ENCODE measurements at regions not wholly inside any gene's neighbourhood (a gene's known extent, or its start where the extent isn't known, plus 50 kb on each side); places are given as distances from the start of the nearest gene placed in this dataset.
"Not testable (repeated sequence)": the region's sequence is repeated elsewhere in the genome, so short reads cannot be mapped to it uniquely, and the experiment has no call there.

GRCh38 chr11:115644856-115645255 lies 140.6 kb upstream of the CADM1 start:
- H3K9me3 ChIP-seq (ENCODE audit: control insufficient read depth in 2 of 2, insufficient read depth in 1 of 2, low read length in 1 of 2): no peaks in the 10 kb centered on the region
- no peak for DNase-seq (ENCODE audit: low read depth in 6 of 9, low spot score in 9 of 9)
- no peaks in the 10 kb centered on the region for H3K36me3 ChIP-seq (ENCODE audit: control insufficient read depth in 2 of 2, insufficient read depth in 2 of 2, low read length in 1 of 2)
- H3K27ac ChIP-seq (ENCODE audit: low read depth in 1 of 2, low read length in 1 of 2): no peak overlapping the region
- H3K4me3 ChIP-seq (ENCODE audit: low read length in 2 of 2): no peak overlapping the region
- no peaks in the 10 kb centered on the region for H3K4me1 ChIP-seq (ENCODE audit: control insufficient read depth in 2 of 2, insufficient read depth in 2 of 2, low read length in 2 of 2)
- 68% methylated on average over 4 of the region's 4 CpGs for WGBS
- peaks cover 0 to 13% of the 10 kb centered on the region in 2 donors for H3K27me3 ChIP-seq (ENCODE audit: control insufficient read depth in 2 of 2, insufficient read depth in 1 of 2, low read length in 1 of 2)

- no peak for DNase-seq (ENCODE audit: low read depth in 6 of 9, low spot score in 9 of 9)
Observed at GRCh38 chr11:115643549-115644270, 139.5 kb upstream of the CADM1 start.

GRCh38 chr11:115642660-115643059 lies 138.4 kb upstream of the CADM1 start:
- 68% methylated on average over 4 of the region's 4 CpGs for WGBS
- H3K27ac ChIP-seq (ENCODE audit: low read depth in 1 of 2, low read length in 1 of 2): no peak overlapping the region
- DNase-seq (ENCODE audit: low read depth in 6 of 9, low spot score in 9 of 9): no peak
- no peaks in the 10 kb centered on the region for H3K36me3 ChIP-seq (ENCODE audit: control insufficient read depth in 2 of 2, insufficient read depth in 2 of 2, low read length in 1 of 2)
- peaks cover 0 to 13% of the 10 kb centered on the region in 2 donors for H3K27me3 ChIP-seq (ENCODE audit: control insufficient read depth in 2 of 2, insufficient read depth in 1 of 2, low read length in 1 of 2)
- no peaks in the 10 kb centered on the region for H3K9me3 ChIP-seq (ENCODE audit: control insufficient read depth in 2 of 2, insufficient read depth in 1 of 2, low read length in 1 of 2)
- no peak overlapping the region for H3K4me3 ChIP-seq (ENCODE audit: low read length in 2 of 2)
- H3K4me1 ChIP-seq (ENCODE audit: control insufficient read depth in 2 of 2, insufficient read depth in 2 of 2, low read length in 2 of 2): no peaks in the 10 kb centered on the region

More at GRCh38 chr11:115643549-115644270, 139.5 kb upstream of the CADM1 start:
- no peaks in the 10 kb centered on the region for H3K4me1 ChIP-seq (ENCODE audit: control insufficient read depth in 2 of 2, insufficient read depth in 2 of 2, low read length in 2 of 2)
- no peaks in the 10 kb centered on the region for H3K36me3 ChIP-seq (ENCODE audit: control insufficient read depth in 2 of 2, insufficient read depth in 2 of 2, low read length in 1 of 2)
- WGBS: 79% methylated on average over 12 of the region's 12 CpGs
- no peaks in the 10 kb centered on the region for H3K9me3 ChIP-seq (ENCODE audit: control insufficient read depth in 2 of 2, insufficient read depth in 1 of 2, low read length in 1 of 2)
- H3K27ac ChIP-seq (ENCODE audit: low read depth in 1 of 2, low read length in 1 of 2): no peak overlapping the region
- H3K27me3 ChIP-seq (ENCODE audit: control insufficient read depth in 2 of 2, insufficient read depth in 1 of 2, low read length in 1 of 2): peaks cover 0 to 13% of the 10 kb centered on the region in 2 donors
- no peak overlapping the region for H3K4me3 ChIP-seq (ENCODE audit: low read length in 2 of 2)

GRCh38 chr11:115637599-115638241 lies 133.5 kb upstream of the CADM1 start:
- Histone ChIP-seq H3K27ac (ENCODE audit: low read depth in 1 of 2, low read length in 1 of 2) (no peak overlapping the region), H3K4me1 (ENCODE audit: control insufficient read depth in 2 of 2, insufficient read depth in 2 of 2, low read length in 2 of 2) (no peaks in the 10 kb centered on the region), H3K9me3 (ENCODE audit: control insufficient read depth in 2 of 2, insufficient read depth in 1 of 2, low read length in 1 of 2) (no peaks in the 10 kb centered on the region), H3K27me3 (ENCODE audit: control insufficient read depth in 2 of 2, insufficient read depth in 1 of 2, low read length in 1 of 2) (no peaks in the 10 kb centered on the region), H3K36me3 (ENCODE audit: control insufficient read depth in 2 of 2, insufficient read depth in 2 of 2, low read length in 1 of 2) (no peaks in the 10 kb centered on the region), H3K4me3 (ENCODE audit: low read length in 2 of 2) (no peak overlapping the region)
- DNase-seq (ENCODE audit: low read depth in 6 of 9, low spot score in 9 of 9): no peak
- WGBS: 79% methylated on average over 8 of the region's 8 CpGs

GRCh38 chr11:115636753-115637527 lies 132.7 kb upstream of the CADM1 start:
- Histone ChIP-seq H3K9me3 (ENCODE audit: control insufficient read depth in 2 of 2, insufficient read depth in 1 of 2, low read length in 1 of 2) (no peaks in the 10 kb centered on the region), H3K4me3 (ENCODE audit: low read length in 2 of 2) (no peak overlapping the region), H3K36me3 (ENCODE audit: control insufficient read depth in 2 of 2, insufficient read depth in 2 of 2, low read length in 1 of 2) (no peaks in the 10 kb centered on the region), H3K27me3 (ENCODE audit: control insufficient read depth in 2 of 2, insufficient read depth in 1 of 2, low read length in 1 of 2) (no peaks in the 10 kb centered on the region), H3K4me1 (ENCODE audit: control insufficient read depth in 2 of 2, insufficient read depth in 2 of 2, low read length in 2 of 2) (no peaks in the 10 kb centered on the region), H3K27ac (ENCODE audit: low read depth in 1 of 2, low read length in 1 of 2) (no peak overlapping the region)
- no peak for DNase-seq (ENCODE audit: low read depth in 6 of 9, low spot score in 9 of 9)
- 85% methylated on average over 5 of the region's 5 CpGs for WGBS

- not testable (repeated sequence) for H3K27ac ChIP-seq (ENCODE audit: low read depth in 1 of 2, low read length in 1 of 2); H3K36me3 ChIP-seq (ENCODE audit: control insufficient read depth in 2 of 2, insufficient read depth in 2 of 2, low read length in 1 of 2); H3K9me3 ChIP-seq (ENCODE audit: control insufficient read depth in 2 of 2, insufficient read depth in 1 of 2, low read length in 1 of 2); DNase-seq (ENCODE audit: low read depth in 6 of 9, low spot score in 9 of 9); H3K4me1 ChIP-seq (ENCODE audit: control insufficient read depth in 2 of 2, insufficient read depth in 2 of 2, low read length in 2 of 2); H3K27me3 ChIP-seq (ENCODE audit: control insufficient read depth in 2 of 2, insufficient read depth in 1 of 2, low read length in 1 of 2); H3K4me3 ChIP-seq (ENCODE audit: low read length in 2 of 2)
- WGBS: 97% methylated on average over 27 of the region's 27 CpGs
Observed at GRCh38 chr11:115633977-115634376, 129.8 kb upstream of the CADM1 start.

GRCh38 chr11:115632061-115632460 lies 127.8 kb upstream of the CADM1 start:
- Histone ChIP-seq H3K27ac (ENCODE audit: low read depth in 1 of 2, low read length in 1 of 2) (no peak overlapping the region), H3K4me3 (ENCODE audit: low read length in 2 of 2) (no peak overlapping the region), H3K27me3 (ENCODE audit: control insufficient read depth in 2 of 2, insufficient read depth in 1 of 2, low read length in 1 of 2) (peaks cover 0 to 2% of the 10 kb centered on the region in 2 donors), H3K9me3 (ENCODE audit: control insufficient read depth in 2 of 2, insufficient read depth in 1 of 2, low read length in 1 of 2) (no peaks in the 10 kb centered on the region), H3K36me3 (ENCODE audit: control insufficient read depth in 2 of 2, insufficient read depth in 2 of 2, low read length in 1 of 2) (no peaks in the 10 kb centered on the region), H3K4me1 (ENCODE audit: control insufficient read depth in 2 of 2, insufficient read depth in 2 of 2, low read length in 2 of 2) (no peaks in the 10 kb centered on the region)
- 72% methylated on average over 2 of the region's 2 CpGs for WGBS
- DNase-seq (ENCODE audit: low read depth in 6 of 9, low spot score in 9 of 9): no peak

- no peak overlapping the region for H3K4me3 ChIP-seq (ENCODE audit: low read length in 2 of 2)
- no peaks in the 10 kb centered on the region for H3K9me3 ChIP-seq (ENCODE audit: control insufficient read depth in 2 of 2, insufficient read depth in 1 of 2, low read length in 1 of 2)
- H3K27me3 ChIP-seq (ENCODE audit: control insufficient read depth in 2 of 2, insufficient read depth in 1 of 2, low read length in 1 of 2): peaks cover 0 to 2% of the 10 kb centered on the region in 2 donors
- no peaks in the 10 kb centered on the region for H3K36me3 ChIP-seq (ENCODE audit: control insufficient read depth in 2 of 2, insufficient read depth in 2 of 2, low read length in 1 of 2)
- no peak for DNase-seq (ENCODE audit: low read depth in 6 of 9, low spot score in 9 of 9)
- WGBS: 89% methylated on average over 4 of the region's 4 CpGs
- no peaks in the 10 kb centered on the region for H3K4me1 ChIP-seq (ENCODE audit: control insufficient read depth in 2 of 2, insufficient read depth in 2 of 2, low read length in 2 of 2)
- H3K27ac ChIP-seq (ENCODE audit: low read depth in 1 of 2, low read length in 1 of 2): no peak overlapping the region
Observed at GRCh38 chr11:115631609-115632008, 127.4 kb upstream of the CADM1 start.

GRCh38 chr11:115630214-115630613 lies 126.0 kb upstream of the CADM1 start:
- 55% methylated on average over 8 of the region's 8 CpGs for WGBS
- no peak for DNase-seq (ENCODE audit: low read depth in 6 of 9, low spot score in 9 of 9)
- Histone ChIP-seq H3K27ac (ENCODE audit: low read depth in 1 of 2, low read length in 1 of 2) (no peak overlapping the region), H3K9me3 (ENCODE audit: control insufficient read depth in 2 of 2, insufficient read depth in 1 of 2, low read length in 1 of 2) (no peaks in the 10 kb centered on the region), H3K4me3 (ENCODE audit: low read length in 2 of 2) (no peak overlapping the region), H3K27me3 (ENCODE audit: control insufficient read depth in 2 of 2, insufficient read depth in 1 of 2, low read length in 1 of 2) (peaks cover 0 to 2% of the 10 kb centered on the region in 2 donors), H3K36me3 (ENCODE audit: control insufficient read depth in 2 of 2, insufficient read depth in 2 of 2, low read length in 1 of 2) (no peaks in the 10 kb centered on the region), H3K4me1 (ENCODE audit: control insufficient read depth in 2 of 2, insufficient read depth in 2 of 2, low read length in 2 of 2) (no peaks in the 10 kb centered on the region)

Data from thymus (tissue), 11 donors.